PC-3 (cell line): ENCODE measurements at regions not wholly inside any gene's neighbourhood (a gene's known extent, or its start where the extent isn't known, plus 50 kb on each side); places are given as distances from the start of the nearest gene placed in this dataset.

ENCODE experiments used
- EZH2 ChIP-seq: fragments of 300-600 bp; sonication (generic); IDR thresholded peaks from one replicate; pipeline ENCODE4 v1.6.1; 2017; ENCODE audit warnings: antibody characterized with exemption, mild to moderate bottlenecking, low read length; ENCODE audit not compliant: unreplicated experiment
- TF ChIP-seq, protein P1 (sequence below): fragments of 300-600 bp; sonication (generic); conservative IDR thresholded peaks from 2 replicates; pipeline ENCODE4 v1.5.1; 2017; ENCODE audit warnings: antibody characterized with exemption, low read depth, mild to moderate bottlenecking, low read length

GRCh38 chr3:19668163-19668562 is 265.9 kb downstream of the EFHB start:
- TF ChIP-seq, protein P1, sequence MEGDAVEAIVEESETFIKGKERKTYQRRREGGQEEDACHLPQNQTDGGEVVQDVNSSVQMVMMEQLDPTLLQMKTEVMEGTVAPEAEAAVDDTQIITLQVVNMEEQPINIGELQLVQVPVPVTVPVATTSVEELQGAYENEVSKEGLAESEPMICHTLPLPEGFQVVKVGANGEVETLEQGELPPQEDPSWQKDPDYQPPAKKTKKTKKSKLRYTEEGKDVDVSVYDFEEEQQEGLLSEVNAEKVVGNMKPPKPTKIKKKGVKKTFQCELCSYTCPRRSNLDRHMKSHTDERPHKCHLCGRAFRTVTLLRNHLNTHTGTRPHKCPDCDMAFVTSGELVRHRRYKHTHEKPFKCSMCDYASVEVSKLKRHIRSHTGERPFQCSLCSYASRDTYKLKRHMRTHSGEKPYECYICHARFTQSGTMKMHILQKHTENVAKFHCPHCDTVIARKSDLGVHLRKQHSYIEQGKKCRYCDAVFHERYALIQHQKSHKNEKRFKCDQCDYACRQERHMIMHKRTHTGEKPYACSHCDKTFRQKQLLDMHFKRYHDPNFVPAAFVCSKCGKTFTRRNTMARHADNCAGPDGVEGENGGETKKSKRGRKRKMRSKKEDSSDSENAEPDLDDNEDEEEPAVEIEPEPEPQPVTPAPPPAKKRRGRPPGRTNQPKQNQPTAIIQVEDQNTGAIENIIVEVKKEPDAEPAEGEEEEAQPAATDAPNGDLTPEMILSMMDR, result no peak
- TF ChIP-seq EZH2, result no peak
